ENCODE measurements at regions not wholly inside any gene's neighbourhood (a gene's known extent, or its start where the extent isn't known, plus 50 kb on each side); places are given as distances from the start of the nearest gene placed in this dataset.

DNA sequence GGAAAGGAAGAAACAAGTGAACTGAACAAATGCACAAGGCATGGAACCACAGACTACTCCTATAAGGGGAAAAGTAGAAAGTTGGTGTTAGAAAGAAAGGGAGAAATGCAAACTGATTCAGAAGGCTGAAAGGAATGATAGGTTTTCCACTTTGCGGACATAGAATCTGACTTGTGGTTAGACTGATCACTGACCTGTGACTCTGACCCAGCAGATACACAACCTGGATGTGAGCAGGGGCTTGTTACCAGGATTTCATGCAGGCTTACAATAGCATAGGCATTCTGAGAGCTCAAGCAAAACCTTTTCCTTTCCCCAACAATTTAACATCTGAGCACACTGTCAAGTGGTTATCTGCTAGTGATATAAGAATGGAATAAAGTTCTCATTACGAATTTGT is 237.0 kb upstream of the CDH20 start:
- Histone ChIP-seq H3K4me2 (ENCODE audit: insufficient read depth, insufficient read length, low read length) (no peak overlapping the region), H3K4me1 (ENCODE audit: insufficient read depth, low read length) (no peaks in the 10 kb centered on the region), H2BK5ac (ENCODE audit: insufficient read length, low read length) (no peak overlapping the region), H3K79me2 (ENCODE audit: insufficient read depth, low read length) (no peaks in the 10 kb centered on the region), H2BK20ac (ENCODE audit: low read depth, low read length, poor library complexity, severe bottlenecking) (no peak overlapping the region), H3T11ph (ENCODE audit: low read length) (no peak overlapping the region), H3K9me3 (ENCODE audit: control insufficient read depth, low read depth, low read length) (no peaks in the 10 kb centered on the region), H4K91ac (ENCODE audit: insufficient read length, low read depth, low read length) (no peak overlapping the region), H3K23me2 (ENCODE audit: insufficient read length, low read depth, low read length, poor library complexity, severe bottlenecking) (no peaks in the 10 kb centered on the region), H2BK12ac (ENCODE audit: insufficient read length, low read depth, low read length) (no peak overlapping the region), H3K27me3 (ENCODE audit: insufficient read depth, low read length) (no peaks in the 10 kb centered on the region), H4K20me1 (ENCODE audit: control insufficient read depth, insufficient read depth, insufficient read length) (no peaks in the 10 kb centered on the region), H2AK5ac (ENCODE audit: insufficient read length, low read length) (no peak overlapping the region), H2AFZ (ENCODE audit: low read length) (no peak overlapping the region), H4K5ac (ENCODE audit: insufficient read length, low read depth, low read length) (no peak overlapping the region), H2BK120ac (ENCODE audit: low read depth, low read length, poor library complexity, severe bottlenecking) (no peak overlapping the region), H3K27ac (ENCODE audit: insufficient read length, low read depth, low read length) (no peak overlapping the region), H3K79me1 (ENCODE audit: insufficient read depth, low read depth, low read length, poor library complexity, severe bottlenecking) (no peaks in the 10 kb centered on the region), H3K4ac (ENCODE audit: low read depth, low read length) (no peak overlapping the region), H2BK15ac (ENCODE audit: low read depth, low read length) (no peak overlapping the region), H3K9ac (ENCODE audit: extremely low read depth, insufficient read length, low read length) (no peak overlapping the region), H3K23ac (ENCODE audit: insufficient read length, low read depth, low read length) (no peak overlapping the region), H3K18ac (ENCODE audit: insufficient read length, low read depth, low read length) (no peak overlapping the region), H4K8ac (replicated peaks; ENCODE audit: insufficient read length, low read depth, low read length) (no peak overlapping the region), H3K56ac (ENCODE audit: insufficient read length, low read depth, low read length) (no peak overlapping the region), H3K14ac (ENCODE audit: insufficient read depth, low read length) (no peak overlapping the region)
- no peak for TF ChIP-seq CTCF (conservative IDR thresholded peaks at IDR 0.05)
- Mint-ChIP-seq H3K27me3 (ENCODE audit: low read depth) (no peaks in the 10 kb centered on the region), H3K4me3 (no peak overlapping the region), H3K4me1 (no peaks in the 10 kb centered on the region), H3K36me3 (ENCODE audit: insufficient read depth in 1 of 3, low read depth in 3 of 3) (no peaks in the 10 kb centered on the region), H3K9me3 (no peaks in the 10 kb centered on the region), H3K27ac (no peak overlapping the region)
- no peak for DNase-seq
- no CpG with 5 or more reads among the region's 2 CpGs for WGBS (ENCODE audit: extremely low coverage, insufficient read length, low lambda C conversion rate)
